OCI-LY7 (cell line): ENCODE measurements at regions not wholly inside any gene's neighbourhood (a gene's known extent, or its start where the extent isn't known, plus 50 kb on each side); places are given as distances from the start of the nearest gene placed in this dataset.

Source experiments
- BruUV-seq: library from RNA; stranded (reverse); fragments of 400-500 nt; replicated peaks from 2 replicates; lab custom pipeline; 2021; lab: Mats Ljungman, UMichigan
- CTCF ChIA-PET: fragments of 300-600 bp; sonication (Branson Sonifier 250); formaldehyde crosslinking; loops from one replicate; lab custom pipeline; 2022; ENCODE audit warnings: antibody characterized with exemption; ENCODE audit not compliant: unreplicated experiment; lab: Charles Lee
- POLR2A ChIA-PET: fragments of 300-600 bp; sonication (Branson Sonifier 250); formaldehyde crosslinking; loops from one replicate; lab custom pipeline; 2022; ENCODE audit warnings: antibody characterized with exemption; lab: Charles Lee
- DNase-seq: peaks from one replicate; pipeline ENCODE4 v3.0.0-alpha.2; 2015; ENCODE audit warnings: low spot score
- H2AFZ ChIP-seq: fragments of 200-600 bp; sonication (generic), shearing (Covaris generic); 2 replicates; pipeline ENCODE4 v1.6.1; 2014; ENCODE audit warnings: mild to moderate bottlenecking, antibody characterized with exemption, low read length, moderate library complexity
- H3K27ac ChIP-seq: fragments of 200-600 bp; sonication (generic); 2 replicates; pipeline ENCODE4 v1.5.1; 2014; ENCODE audit warnings: mixed run types, low read depth, mild to moderate bottlenecking, moderate library complexity, low read length, inconsistent platforms; ENCODE audit not compliant: poor library complexity, severe bottlenecking
- H3K36me3 ChIP-seq: fragments of 200-600 bp; sonication (generic); 2 replicates; pipeline ENCODE4 v1.6.1; 2014; ENCODE audit warnings: mild to moderate bottlenecking, antibody characterized with exemption, low read length, moderate library complexity, mixed read lengths; ENCODE audit not compliant: insufficient read depth
- H3K4me1 ChIP-seq: fragments of 200-600 bp; sonication (generic); 2 replicates; pipeline ENCODE4 v1.5.1; 2014; ENCODE audit warnings: mild to moderate bottlenecking, low read length; ENCODE audit not compliant: insufficient read depth, poor library complexity, severe bottlenecking
- H3K4me2 ChIP-seq: fragments of 200-600 bp; sonication (generic); 2 replicates; pipeline ENCODE4 v1.6.1; 2014; ENCODE audit warnings: mild to moderate bottlenecking, low read length
- H3K4me3 ChIP-seq: fragments of 200-600 bp; sonication (generic); 2 replicates; pipeline ENCODE4 v1.5.1; 2014; ENCODE audit warnings: mild to moderate bottlenecking, low read depth, low read length; ENCODE audit not compliant: poor library complexity, severe bottlenecking
- H3K79me2 ChIP-seq: fragments of 200-600 bp; sonication (generic); 2 replicates; pipeline ENCODE4 v1.6.1; 2016; ENCODE audit warnings: low read depth, mild to moderate bottlenecking, low read length, moderate library complexity, mixed read lengths; ENCODE audit not compliant: insufficient read depth
- H3K9me2 ChIP-seq: fragments of 200-600 bp; sonication (generic); 2 replicates; pipeline ENCODE4 v1.6.1; 2016; ENCODE audit warnings: mild to moderate bottlenecking, low read length, mixed read lengths; ENCODE audit not compliant: insufficient read depth
- H3K9me3 ChIP-seq: fragments of 200-600 bp; sonication (generic); 2 replicates; pipeline ENCODE4 v1.6.1; 2014; ENCODE audit warnings: mild to moderate bottlenecking, mixed run types, low read length, mixed read lengths
- H4K20me1 ChIP-seq: fragments of 200-600 bp; sonication (generic); 2 replicates; pipeline ENCODE4 v1.6.1; 2014; ENCODE audit warnings: mild to moderate bottlenecking, antibody characterized with exemption, low read length, moderate library complexity, mixed read lengths; ENCODE audit not compliant: insufficient read depth
- CTCF ChIP-seq: fragments of 200-600 bp; sonication (generic); conservative IDR thresholded peaks from 2 replicates; pipeline ENCODE4 v1.5.1; 2014; ENCODE audit warnings: mild to moderate bottlenecking, antibody characterized with exemption, low read length, moderate library complexity, mixed read lengths
- EZH2phosphoT487 ChIP-seq: fragments of 200-600 bp; sonication (generic); IDR thresholded peaks from 2 replicates; pipeline ENCODE4 v1.6.1; 2018; ENCODE audit warnings: low read depth, borderline replicate concordance, mild to moderate bottlenecking, mixed run types, antibody characterized with exemption, low read length, moderate library complexity, mixed read lengths
- intact Hi-C: fragments of 100-400 bp; cut with micrococcal nuclease; formaldehyde crosslinking; loops from one replicate; pipeline ENCODE4 v1.10.0; 2022; ENCODE audit not compliant: unreplicated experiment

GRCh38 chr2:215532844-215533243, 97.0 kb upstream of the FN1 start:
- ChIA-PET POLR2A (no interaction called here), CTCF (no interaction called here)
- Histone ChIP-seq H3K4me2 (no peak overlapping the region), H3K4me1 (no peaks in the 10 kb centered on the region), H2AFZ (no peak overlapping the region), H4K20me1 (no peaks in the 10 kb centered on the region), H3K9me3 (no peaks in the 10 kb centered on the region), H3K79me2 (no peaks in the 10 kb centered on the region), H3K4me3 (no peak overlapping the region), H3K36me3 (no peaks in the 10 kb centered on the region), H3K27ac (no peak overlapping the region), H3K9me2 (no peaks in the 10 kb centered on the region)
- no peak for TF ChIP-seq CTCF
- no peak for TF ChIP-seq EZH2phosphoT487
- DNase-seq = no peak
- intact Hi-C loops = no loop called here
- BruUV-seq = no TSS peak

- H3K36me3 ChIP-seq = no peaks in the 10 kb centered on the region
- no peak overlapping the region for H3K27ac ChIP-seq
- no TSS peak for BruUV-seq
- H3K4me1 ChIP-seq = no peaks in the 10 kb centered on the region
- H3K4me2 ChIP-seq = no peak overlapping the region
- intact Hi-C loops = no loop called here
- H3K9me2 ChIP-seq = no peaks in the 10 kb centered on the region
- TF ChIP-seq EZH2phosphoT487 = no peak
- no peak for TF ChIP-seq CTCF
- H2AFZ ChIP-seq = no peak overlapping the region
- H3K79me2 ChIP-seq = no peaks in the 10 kb centered on the region
- no peaks in the 10 kb centered on the region for H4K20me1 ChIP-seq
- H3K4me3 ChIP-seq = no peak overlapping the region
- no peak for DNase-seq
- H3K9me3 ChIP-seq = no peaks in the 10 kb centered on the region
- CTCF ChIA-PET = no interaction called here
- POLR2A ChIA-PET = no interaction called here
These were observed 95.4 kb upstream of the FN1 start for GRCh38 chr2:215531284-215531683.

- TF ChIP-seq EZH2phosphoT487 (no peak), CTCF (no peak)
- no peak overlapping the region for H3K4me2 ChIP-seq
- no peak for DNase-seq
- H3K27ac ChIP-seq = no peak overlapping the region
- no peak overlapping the region for H3K4me3 ChIP-seq
- H3K36me3 ChIP-seq = no peaks in the 10 kb centered on the region
- CTCF ChIA-PET = no interaction called here
- BruUV-seq = no TSS peak
- H3K79me2 ChIP-seq = no peaks in the 10 kb centered on the region
- H3K9me3 ChIP-seq = no peaks in the 10 kb centered on the region
- H4K20me1 ChIP-seq = no peaks in the 10 kb centered on the region
- POLR2A ChIA-PET = no interaction called here
- no peak overlapping the region for H2AFZ ChIP-seq
- no peaks in the 10 kb centered on the region for H3K9me2 ChIP-seq
- no peaks in the 10 kb centered on the region for H3K4me1 ChIP-seq
- intact Hi-C loops = no loop called here
These were observed 94.5 kb upstream of the FN1 start for GRCh38 chr2:215530191-215530968.
